ENCODE measurements at regions not wholly inside any gene's neighbourhood (a gene's known extent, or its start where the extent isn't known, plus 50 kb on each side); places are given as distances from the start of the nearest gene placed in this dataset.

DNA sequence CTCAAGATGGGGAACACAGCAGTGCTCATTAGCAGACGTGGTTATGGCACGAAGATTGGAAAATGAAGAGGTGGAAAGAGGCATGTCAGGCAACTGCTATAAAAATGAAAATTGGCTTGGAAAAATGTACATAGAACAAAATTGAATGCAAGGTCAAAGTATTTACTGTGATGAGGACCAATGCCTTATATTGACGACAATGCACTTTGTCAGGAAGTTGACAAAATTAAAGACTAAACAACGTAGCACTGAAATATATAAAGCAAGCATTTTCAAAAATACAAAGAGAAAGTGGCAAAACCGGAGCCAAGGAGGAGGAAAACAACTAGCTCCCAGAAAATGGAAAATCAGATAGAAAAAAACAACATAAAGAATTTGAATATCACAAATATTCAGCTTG lies 113.7 kb upstream of the SGCG start:
- TF ChIP-seq, protein P1, sequence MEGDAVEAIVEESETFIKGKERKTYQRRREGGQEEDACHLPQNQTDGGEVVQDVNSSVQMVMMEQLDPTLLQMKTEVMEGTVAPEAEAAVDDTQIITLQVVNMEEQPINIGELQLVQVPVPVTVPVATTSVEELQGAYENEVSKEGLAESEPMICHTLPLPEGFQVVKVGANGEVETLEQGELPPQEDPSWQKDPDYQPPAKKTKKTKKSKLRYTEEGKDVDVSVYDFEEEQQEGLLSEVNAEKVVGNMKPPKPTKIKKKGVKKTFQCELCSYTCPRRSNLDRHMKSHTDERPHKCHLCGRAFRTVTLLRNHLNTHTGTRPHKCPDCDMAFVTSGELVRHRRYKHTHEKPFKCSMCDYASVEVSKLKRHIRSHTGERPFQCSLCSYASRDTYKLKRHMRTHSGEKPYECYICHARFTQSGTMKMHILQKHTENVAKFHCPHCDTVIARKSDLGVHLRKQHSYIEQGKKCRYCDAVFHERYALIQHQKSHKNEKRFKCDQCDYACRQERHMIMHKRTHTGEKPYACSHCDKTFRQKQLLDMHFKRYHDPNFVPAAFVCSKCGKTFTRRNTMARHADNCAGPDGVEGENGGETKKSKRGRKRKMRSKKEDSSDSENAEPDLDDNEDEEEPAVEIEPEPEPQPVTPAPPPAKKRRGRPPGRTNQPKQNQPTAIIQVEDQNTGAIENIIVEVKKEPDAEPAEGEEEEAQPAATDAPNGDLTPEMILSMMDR (conservative IDR thresholded peaks at IDR 0.05; ENCODE audit: low read length), result no peak
- no peak for TF ChIP-seq EZH2phosphoT487 (IDR thresholded peaks at IDR 0.05; ENCODE audit: borderline replicate concordance)
